Uterus (tissue), 3 donors: ENCODE measurements at regions not wholly inside any gene's neighbourhood (a gene's known extent, or its start where the extent isn't known, plus 50 kb on each side); places are given as distances from the start of the nearest gene placed in this dataset.

Source experiments
- DNase-seq, 2 donors: peaks; one replicate each; pipeline ENCODE4 v3.0.0-alpha.2; 2019 to 2020
- H3K27ac ChIP-seq, 2 donors: fragments of 200-600 bp; sonication (generic); 1 replicate in 1 of 2; 2 replicates in 1 of 2; pipeline ENCODE4 v1.5.1; 2016 to 2018
- H3K27me3 ChIP-seq, 2 donors: fragments of 200-600 bp; sonication (generic); one replicate each; pipeline ENCODE4 v1.5.1; 2018 to 2019; ENCODE audit warnings: control low read depth in 1 of 2
- H3K36me3 ChIP-seq, 2 donors: fragments of 200-600 bp; sonication (generic); one replicate each; pipeline ENCODE4 v1.5.1; 2019; ENCODE audit warnings: control low read depth in 1 of 2
- H3K4me1 ChIP-seq, 2 donors: fragments of 200-600 bp; sonication (generic); one replicate each; pipeline ENCODE4 v1.5.1; 2018 to 2019; ENCODE audit warnings: control low read depth in 1 of 2
- H3K4me3 ChIP-seq, 2 donors: fragments of 200-600 bp; sonication (generic); 1 replicate in 1 of 2; 2 replicates in 1 of 2; pipeline ENCODE4 v1.5.1; 2018 to 2019; ENCODE audit warnings: mild to moderate bottlenecking in 1 of 2
- H3K9me3 ChIP-seq, 2 donors: fragments of 200-600 bp; sonication (generic); one replicate each; pipeline ENCODE4 v1.5.1; 2019; ENCODE audit warnings: control low read depth in 1 of 2
- CTCF ChIP-seq, 4 experiments: fragments of 200-600 bp in 2 of 4; fragments of 450-650 bp in 2 of 4; sonication (generic) in 2 of 4; IDR thresholded peaks; one replicate each; pipeline ENCODE4 v1.5.1; 2016 to 2019; ENCODE audit warnings: antibody characterized with exemption in 4 of 4, mild to moderate bottlenecking in 2 of 4, moderate library complexity in 1 of 4
- POLR2A ChIP-seq, 2 donors: fragments of 450-650 bp; IDR thresholded peaks; one replicate each; pipeline ENCODE4 v1.6.1; 2016; ENCODE audit warnings: antibody characterized with exemption in 2 of 2, mild to moderate bottlenecking in 1 of 2, moderate library complexity in 1 of 2
- intact Hi-C: fragments of 100-400 bp; cut with DNase I; formaldehyde crosslinking; loops from one replicate; pipeline ENCODE4 v1.15.1; 2023; ENCODE audit warnings: low total_unique reads
- donor health status: DM: yes; HTN: yes; CAD: no.

DNA sequence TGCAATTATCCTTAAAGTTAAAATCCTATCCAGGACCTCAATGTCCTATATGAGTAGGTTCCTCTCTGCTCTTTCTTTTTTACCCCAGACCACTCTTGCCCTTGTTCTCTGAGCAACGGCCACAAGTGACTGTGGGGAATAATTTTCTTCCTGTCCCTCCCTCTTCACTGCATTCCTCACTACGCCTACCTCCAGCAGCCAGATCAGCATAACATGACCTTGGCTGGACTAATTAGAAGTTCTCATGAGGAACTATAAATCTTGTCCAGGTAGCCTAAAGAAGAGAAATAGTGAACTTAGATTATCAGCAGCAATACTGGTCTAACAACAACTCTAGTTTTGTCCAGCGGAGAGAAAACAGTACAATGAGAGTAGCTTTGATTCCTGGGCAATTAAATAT lies 643.8 kb upstream of the KLHL29 start:
- Histone ChIP-seq H3K27me3 (no peaks in the 10 kb centered on the region), H3K4me3 (no peak overlapping the region), H3K9me3 (no peaks in the 10 kb centered on the region), H3K4me1 (no peaks in the 10 kb centered on the region), H3K36me3 (no peaks in the 10 kb centered on the region), H3K27ac (no peak overlapping the region)
- TF ChIP-seq CTCF (IDR thresholded peaks at IDR 0.05) (no peak), POLR2A (IDR thresholded peaks at IDR 0.05) (no peak)
- no peak for DNase-seq
- intact Hi-C loops: no loop called here

- intact Hi-C loops: no loop called here
- no peak overlapping the region for H3K27ac ChIP-seq
- no peak for DNase-seq
- H3K36me3 ChIP-seq: no peaks in the 10 kb centered on the region
- no peak for TF ChIP-seq CTCF (IDR thresholded peaks at IDR 0.05)
- TF ChIP-seq POLR2A (IDR thresholded peaks at IDR 0.05): no peak
- H3K4me1 ChIP-seq: no peaks in the 10 kb centered on the region
- H3K9me3 ChIP-seq: no peaks in the 10 kb centered on the region
- no peak overlapping the region for H3K4me3 ChIP-seq
- no peaks in the 10 kb centered on the region for H3K27me3 ChIP-seq
Observed at GRCh38 chr2:22748909-22749308, 636.1 kb upstream of the KLHL29 start.

DNA sequence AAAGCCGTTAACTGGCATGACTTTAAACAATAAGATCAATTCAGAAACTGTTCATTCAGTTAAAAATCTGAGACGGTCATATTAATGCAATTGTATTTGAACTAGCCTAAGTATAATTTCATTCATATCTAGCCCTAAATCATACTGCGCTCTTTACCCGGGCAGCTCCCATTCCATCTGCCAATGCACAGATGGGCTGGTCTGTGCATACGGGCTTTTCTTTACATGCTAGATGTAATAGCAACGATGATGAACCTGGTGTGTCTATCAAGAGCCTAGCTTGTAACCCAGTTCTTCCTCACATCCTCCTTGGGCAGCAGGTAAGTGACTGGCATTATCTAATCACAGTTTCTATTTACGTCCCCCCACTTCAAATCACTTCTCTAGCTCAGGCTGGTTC lies 631.5 kb upstream of the KLHL29 start:
- intact Hi-C loops: no loop called here
- H3K9me3 ChIP-seq: no peaks in the 10 kb centered on the region
- TF ChIP-seq POLR2A (IDR thresholded peaks at IDR 0.05): no peak

GRCh38 chr2:22756276-22757043 lies 628.5 kb upstream of the KLHL29 start:
- H3K27me3 ChIP-seq: no peaks in the 10 kb centered on the region
- intact Hi-C loops: no loop called here
- no peaks in the 10 kb centered on the region for H3K36me3 ChIP-seq
- DNase-seq: no peak
- no peak overlapping the region for H3K4me3 ChIP-seq
- TF ChIP-seq POLR2A (IDR thresholded peaks at IDR 0.05): no peak
- TF ChIP-seq CTCF (IDR thresholded peaks at IDR 0.05): no peak
- no peak overlapping the region for H3K27ac ChIP-seq
- no peaks in the 10 kb centered on the region for H3K9me3 ChIP-seq
- no peaks in the 10 kb centered on the region for H3K4me1 ChIP-seq

More for the DNA sequence above, 631.5 kb upstream of the KLHL29 start:
- Histone ChIP-seq H3K27ac (no peak overlapping the region), H3K27me3 (no peaks in the 10 kb centered on the region), H3K36me3 (no peaks in the 10 kb centered on the region), H3K4me3 (no peak overlapping the region), H3K4me1 (no peaks in the 10 kb centered on the region)
- no peak for DNase-seq

- H3K4me1 ChIP-seq: no peaks in the 10 kb centered on the region
- no peaks in the 10 kb centered on the region for H3K36me3 ChIP-seq
- intact Hi-C loops: no loop called here
- DNase-seq: no peak
- no peak for TF ChIP-seq POLR2A (IDR thresholded peaks at IDR 0.05)
- no peak for TF ChIP-seq CTCF (IDR thresholded peaks at IDR 0.05)
- H3K9me3 ChIP-seq: no peaks in the 10 kb centered on the region
- no peak overlapping the region for H3K4me3 ChIP-seq
- H3K27ac ChIP-seq: no peak overlapping the region
- no peaks in the 10 kb centered on the region for H3K27me3 ChIP-seq
Observed at GRCh38 chr2:22769497-22769896, 615.5 kb upstream of the KLHL29 start.
